HepG2 (cell line): ENCODE measurements at regions not wholly inside any gene's neighbourhood (a gene's known extent, or its start where the extent isn't known, plus 50 kb on each side); places are given as distances from the start of the nearest gene placed in this dataset.

Experiments
- PHF5A ChIP-seq: IDR thresholded peaks from one replicate; pipeline ENCODE4 v1.6.1; 2018; ENCODE audit warnings: low read depth, missing genetic modification reagents; ENCODE audit not compliant: unreplicated experiment
- POLR2G ChIP-seq: fragments of 200-400 bp; formaldehyde crosslinking; IDR thresholded peaks from 2 replicates; pipeline ENCODE4 v1.6.1; 2018; ENCODE audit warnings: mild to moderate bottlenecking, low read depth, low read length, moderate library complexity
- ZMAT3 ChIP-seq: sonication (generic); formaldehyde crosslinking; conservative IDR thresholded peaks from 2 replicates; pipeline ENCODE4 v1.7.0; 2021; ENCODE audit warnings: missing genetic modification reagents
- ZZZ3 ChIP-seq: sonication (generic); formaldehyde crosslinking; IDR thresholded peaks from 2 replicates; pipeline ENCODE4 v1.4.0; 2020; ENCODE audit warnings: missing genetic modification reagents, mild to moderate bottlenecking, borderline replicate concordance
- TF ChIP-seq, protein P1 (sequence below): sonication (generic); formaldehyde crosslinking; IDR thresholded peaks from 2 replicates; pipeline ENCODE4 v1.5.0; 2020; ENCODE audit warnings: missing genetic modification reagents

DNA sequence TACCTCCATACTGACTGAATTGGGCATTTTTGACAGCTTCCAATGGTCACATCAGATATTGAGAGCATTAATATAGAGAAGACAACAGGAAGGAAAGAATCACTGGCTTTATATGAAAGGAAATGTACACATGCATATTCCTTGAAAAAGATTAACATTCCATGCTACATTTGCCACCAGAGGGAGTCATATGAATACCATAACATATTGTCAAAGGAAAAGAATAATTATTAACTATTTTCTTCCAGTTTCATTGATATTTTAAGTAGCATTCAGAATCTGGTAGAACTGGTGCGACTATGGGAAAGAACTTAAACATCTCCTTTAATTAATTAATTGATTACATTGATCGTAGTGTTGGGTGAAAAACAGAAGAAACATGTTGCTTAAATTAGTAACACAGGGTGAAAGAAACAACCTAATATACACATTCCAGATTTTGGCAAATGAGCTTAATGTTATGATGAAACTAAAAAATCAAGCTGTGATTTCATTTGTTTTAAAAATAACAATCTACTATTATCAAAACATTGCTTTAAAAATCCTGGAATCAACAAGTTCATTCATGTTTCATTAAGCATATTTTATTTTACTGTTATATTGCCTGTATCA lies 71.5 kb downstream of the GPR85 start:
- TF ChIP-seq POLR2G (no peak), ZMAT3 (CRISPR knock-in tag) (no peak), ZZZ3 (CRISPR knock-in tag) (no peak), PHF5A (CRISPR knock-in tag) (no peak)
- TF ChIP-seq, protein P1, sequence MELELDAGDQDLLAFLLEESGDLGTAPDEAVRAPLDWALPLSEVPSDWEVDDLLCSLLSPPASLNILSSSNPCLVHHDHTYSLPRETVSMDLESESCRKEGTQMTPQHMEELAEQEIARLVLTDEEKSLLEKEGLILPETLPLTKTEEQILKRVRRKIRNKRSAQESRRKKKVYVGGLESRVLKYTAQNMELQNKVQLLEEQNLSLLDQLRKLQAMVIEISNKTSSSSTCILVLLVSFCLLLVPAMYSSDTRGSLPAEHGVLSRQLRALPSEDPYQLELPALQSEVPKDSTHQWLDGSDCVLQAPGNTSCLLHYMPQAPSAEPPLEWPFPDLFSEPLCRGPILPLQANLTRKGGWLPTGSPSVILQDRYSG (CRISPR knock-in tag): no peak
